Brain pericyte (primary cell): ENCODE measurements at regions not wholly inside any gene's neighbourhood (a gene's known extent, or its start where the extent isn't known, plus 50 kb on each side); places are given as distances from the start of the nearest gene placed in this dataset.

Source experiments
- DNase-seq: peaks from one replicate; pipeline ENCODE4 v3.0.0-alpha.2; 2012; ENCODE audit warnings: low read depth, low spot score

DNA sequence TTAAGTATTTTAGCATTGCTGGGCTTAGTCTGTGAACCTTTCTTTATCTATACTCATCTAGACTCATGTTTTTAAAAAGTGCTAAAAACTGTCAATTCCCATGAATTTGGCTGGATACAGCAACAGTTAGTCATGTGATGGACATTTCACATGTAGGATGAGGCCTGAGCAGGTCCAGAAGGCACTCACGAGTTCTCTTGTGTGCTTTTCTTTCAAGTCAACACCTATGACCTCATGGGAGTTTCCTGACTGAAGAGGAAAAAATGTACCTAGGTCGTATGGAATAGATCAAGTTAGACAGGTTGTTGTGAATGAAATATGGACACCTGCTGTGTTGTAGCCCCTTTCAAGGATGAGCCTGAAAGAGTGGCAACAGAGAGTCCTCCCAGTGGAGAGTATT lies 394.2 kb downstream of the DUSP10 start:
- no peak for DNase-seq

DNA sequence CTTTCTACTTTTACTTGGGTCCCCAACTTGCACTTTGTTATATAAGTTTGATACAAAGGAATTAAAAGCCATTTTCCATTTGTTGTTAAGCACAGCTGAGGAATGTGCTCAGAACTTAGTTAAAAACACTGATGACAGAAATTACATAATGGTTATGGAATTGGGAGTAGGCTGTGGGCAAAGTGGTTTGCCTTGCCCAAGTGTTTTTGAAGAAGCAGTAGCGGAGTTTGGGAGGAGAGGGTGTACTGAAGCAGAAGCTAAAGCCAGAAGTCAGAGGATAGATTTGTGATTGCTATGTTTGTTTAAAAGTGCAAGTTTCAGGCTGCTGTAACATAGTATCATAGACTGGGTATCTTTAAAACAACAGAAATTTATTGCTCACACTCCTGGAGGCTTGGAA lies 391.8 kb downstream of the DUSP10 start:
- DNase-seq: no peak

DNA sequence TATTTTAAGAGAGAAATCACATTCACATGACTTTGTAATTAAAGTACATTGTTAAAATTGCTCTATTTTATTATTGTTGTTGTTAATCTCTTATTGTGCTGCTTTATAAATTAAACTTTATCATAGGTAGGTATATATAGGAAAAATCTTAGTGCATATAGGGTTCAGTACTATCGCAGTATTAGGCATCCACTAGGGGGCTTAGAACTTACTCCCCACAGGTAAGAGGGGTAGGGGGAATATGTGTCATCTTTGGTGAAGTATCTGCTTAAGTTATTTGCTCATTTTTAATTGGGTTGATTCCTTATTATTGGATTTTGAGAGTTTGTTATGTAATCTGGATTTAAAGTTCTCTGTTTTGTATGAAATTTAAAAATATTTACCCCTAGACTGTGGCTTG lies 385.2 kb downstream of the DUSP10 start:
- no peak for DNase-seq

DNA sequence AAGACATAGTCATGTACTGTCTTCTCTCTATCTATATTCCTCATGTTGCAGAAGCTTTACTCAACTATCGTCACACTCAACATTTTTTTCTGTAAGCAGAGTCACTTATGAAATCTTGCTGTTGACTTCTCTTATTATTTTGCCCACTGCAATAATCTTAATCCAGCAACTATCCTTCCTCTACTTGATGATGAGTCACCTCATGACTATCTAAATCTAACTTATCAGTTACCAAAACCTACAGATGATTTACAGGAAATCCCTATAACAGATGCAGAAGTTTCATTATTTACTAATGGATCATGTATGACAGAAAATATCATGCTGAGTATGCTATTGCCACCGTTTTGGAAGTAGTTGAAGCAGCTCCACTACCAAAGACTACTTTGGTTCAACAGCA lies 378.9 kb downstream of the DUSP10 start:
- no peak for DNase-seq

DNA sequence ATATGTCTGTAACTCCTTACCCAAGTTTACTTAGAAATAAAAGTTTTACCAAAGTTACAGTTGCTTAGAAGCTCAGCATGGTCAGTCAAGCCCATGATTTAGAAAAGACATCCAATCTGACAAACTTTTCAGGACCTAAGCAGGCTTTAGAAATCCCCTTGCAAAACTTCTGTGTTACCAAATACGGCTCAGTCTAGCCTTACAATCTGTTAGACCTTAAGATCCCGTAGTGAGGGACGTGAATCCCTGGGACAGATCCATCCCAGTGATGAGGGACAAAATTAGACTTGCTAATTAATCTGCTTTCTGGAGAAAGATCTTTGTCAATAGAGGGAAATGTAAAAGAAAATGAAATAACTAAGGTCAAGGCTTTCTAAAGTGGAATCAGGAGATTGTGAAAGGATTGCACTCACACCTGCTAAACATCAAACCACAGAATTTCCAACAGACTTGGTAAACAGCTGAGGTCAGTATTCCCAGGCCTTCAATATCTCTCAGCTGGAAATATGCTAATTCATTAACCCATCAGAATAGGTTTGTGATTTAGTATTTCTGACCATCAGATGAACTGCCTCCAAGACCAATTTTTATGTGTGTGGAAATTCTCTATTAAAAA lies 375.3 kb downstream of the DUSP10 start:
- no peak for DNase-seq

DNA sequence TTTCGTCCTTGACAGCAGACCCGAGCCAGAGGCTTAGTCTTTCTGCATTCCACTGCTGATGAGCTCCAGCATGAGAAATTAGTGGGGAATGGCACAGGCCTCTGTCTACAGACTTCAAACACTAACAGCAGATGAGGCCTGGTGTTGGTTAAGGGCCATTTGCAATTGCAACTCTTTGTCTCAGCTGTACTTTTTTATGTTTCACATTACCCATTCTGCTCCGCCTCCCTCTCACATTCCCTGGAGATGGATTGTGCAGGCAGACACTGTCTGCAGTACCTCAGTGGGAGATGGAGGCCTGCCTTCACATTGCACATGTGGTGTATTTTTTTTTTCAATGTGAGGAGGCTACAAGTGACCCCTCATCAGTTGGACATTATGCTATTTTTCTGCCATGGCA lies 370.2 kb downstream of the DUSP10 start:
- DNase-seq: no peak

DNA sequence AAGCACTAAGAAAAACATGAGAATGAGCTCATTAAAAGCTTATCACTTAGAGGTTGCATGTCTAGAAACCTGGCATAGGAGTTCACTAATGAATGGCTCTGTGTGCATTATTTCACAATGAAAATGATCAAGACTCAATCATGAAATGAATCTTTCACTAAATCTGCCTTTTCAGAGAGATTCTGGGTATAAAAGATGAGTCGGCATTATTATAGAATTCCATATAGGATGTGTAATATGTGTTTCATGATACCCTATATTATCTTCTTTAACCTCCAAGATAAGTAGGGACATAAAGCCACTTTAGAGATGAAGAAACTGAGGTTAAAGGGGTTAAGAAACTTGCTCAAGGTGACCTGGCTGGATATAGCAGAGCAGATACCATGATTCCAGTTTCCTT lies 368.1 kb downstream of the DUSP10 start:
- DNase-seq: no peak

DNA sequence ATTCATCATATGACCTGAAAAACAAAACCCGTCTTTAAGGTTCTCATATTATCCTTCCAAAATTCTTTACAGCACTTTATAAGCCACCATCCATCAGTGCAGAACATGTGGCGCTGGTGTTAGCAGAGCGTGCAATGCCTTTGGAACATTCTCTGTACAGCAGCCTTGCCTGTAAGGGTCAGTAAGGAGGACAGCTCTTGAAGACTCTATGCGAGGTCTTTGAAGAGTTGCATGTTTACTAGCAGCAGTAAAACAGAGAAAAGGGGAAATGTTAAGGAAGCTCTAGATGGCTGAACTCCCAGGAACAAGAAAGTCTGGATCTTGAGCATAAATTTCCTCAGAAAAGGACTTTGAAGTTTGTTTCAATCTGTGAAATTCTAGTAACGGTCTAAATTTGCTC lies 365.6 kb downstream of the DUSP10 start:
- DNase-seq: no peak

DNA sequence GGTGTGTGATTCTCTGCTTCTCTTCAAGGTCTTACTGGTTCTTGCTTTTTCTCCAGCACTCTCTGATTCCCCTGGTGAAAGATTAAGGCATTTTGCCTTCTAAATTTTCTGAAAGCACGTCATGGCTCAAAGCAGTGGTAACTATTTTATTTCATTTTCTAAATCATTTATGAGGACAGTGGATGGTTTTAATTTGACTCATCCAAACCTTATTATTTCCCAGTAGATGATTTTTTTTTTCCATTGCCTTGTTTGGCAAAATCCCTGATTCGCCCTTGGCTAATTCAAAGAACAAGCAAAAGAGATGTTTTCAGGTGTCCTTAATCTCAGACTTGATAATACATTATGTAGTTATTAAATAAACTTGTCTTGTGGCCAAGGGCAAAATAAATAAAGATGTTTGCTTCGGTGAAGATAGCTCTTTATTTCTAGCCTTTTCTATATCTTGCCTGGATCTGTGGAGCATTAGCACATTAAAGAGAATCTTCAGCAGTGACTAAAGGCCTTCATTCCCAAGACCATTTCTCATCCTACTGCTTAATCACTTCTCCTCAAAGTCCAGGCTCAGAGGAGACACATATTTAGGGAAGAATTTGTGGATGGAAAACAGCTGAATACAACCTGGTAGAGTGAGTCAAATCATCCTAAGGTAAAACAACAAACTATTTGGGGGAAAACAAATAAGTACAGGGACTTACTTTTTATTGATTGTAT lies 359.8 kb downstream of the DUSP10 start:
- DNase-seq: no peak

DNA sequence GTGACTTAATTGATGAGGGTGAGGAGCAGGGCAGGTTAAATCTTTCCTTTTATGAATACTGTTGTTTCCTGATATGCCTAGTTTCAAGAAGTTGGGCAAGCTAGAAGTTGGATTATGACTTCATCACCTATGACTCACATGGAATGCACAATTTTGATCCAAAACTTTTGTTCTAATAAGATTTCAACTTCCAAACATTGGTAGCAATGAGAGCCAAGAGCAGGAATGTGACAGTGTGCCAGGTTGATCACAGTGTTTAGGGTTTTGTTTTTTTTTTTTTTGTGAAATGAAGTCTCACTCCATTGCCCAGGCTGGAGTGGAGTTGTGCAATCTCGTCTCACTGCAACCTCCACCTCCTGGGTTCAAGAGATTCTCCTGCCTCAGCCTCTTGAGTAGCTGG lies 349.4 kb downstream of the DUSP10 start:
- no peak for DNase-seq

DNA sequence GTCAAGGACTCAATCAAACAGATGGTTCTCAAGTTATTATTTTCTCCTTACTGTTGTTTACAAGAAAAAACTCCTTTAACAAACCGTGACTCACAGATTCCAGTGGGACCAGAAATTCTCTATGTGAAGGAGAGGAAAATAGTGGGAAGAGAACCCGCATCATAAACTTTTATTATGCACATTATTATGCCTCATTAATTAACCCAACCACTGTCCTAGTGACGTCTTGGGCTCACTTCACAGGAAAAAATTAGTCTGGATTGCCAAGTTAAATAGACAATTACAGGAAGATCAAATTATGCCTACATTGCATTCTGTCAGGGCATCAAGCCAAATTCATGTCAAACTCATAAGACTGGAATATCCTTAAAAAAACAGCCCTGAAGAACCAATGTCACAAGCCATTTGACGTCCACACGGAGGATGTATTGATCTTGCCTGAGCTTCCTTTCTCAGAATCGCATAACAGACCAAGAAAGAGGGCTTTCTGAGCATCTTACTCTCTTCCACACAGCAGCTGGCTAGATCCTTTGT lies 347.8 kb downstream of the DUSP10 start:
- peak; percentile 7 for DNase-seq

DNA sequence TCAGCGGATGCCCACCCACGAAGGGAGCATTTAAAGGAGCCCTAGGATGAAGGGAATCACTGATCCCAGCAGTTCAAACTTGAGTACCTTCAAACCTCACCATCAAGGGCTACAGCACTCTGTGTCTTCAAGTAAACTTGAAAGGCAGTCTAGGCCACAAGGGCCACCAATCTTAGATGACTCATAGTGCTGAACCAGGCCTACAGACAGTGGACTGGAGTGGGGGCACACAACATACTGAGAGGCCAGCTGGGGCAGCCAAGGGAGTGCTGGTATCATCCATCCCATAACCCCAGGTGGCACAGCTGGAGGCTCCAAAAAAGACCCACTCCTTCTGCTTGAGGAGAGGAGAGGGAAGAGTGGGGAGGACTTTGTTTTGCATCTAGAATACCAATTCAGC lies 345.4 kb downstream of the DUSP10 start:
- no peak for DNase-seq

DNA sequence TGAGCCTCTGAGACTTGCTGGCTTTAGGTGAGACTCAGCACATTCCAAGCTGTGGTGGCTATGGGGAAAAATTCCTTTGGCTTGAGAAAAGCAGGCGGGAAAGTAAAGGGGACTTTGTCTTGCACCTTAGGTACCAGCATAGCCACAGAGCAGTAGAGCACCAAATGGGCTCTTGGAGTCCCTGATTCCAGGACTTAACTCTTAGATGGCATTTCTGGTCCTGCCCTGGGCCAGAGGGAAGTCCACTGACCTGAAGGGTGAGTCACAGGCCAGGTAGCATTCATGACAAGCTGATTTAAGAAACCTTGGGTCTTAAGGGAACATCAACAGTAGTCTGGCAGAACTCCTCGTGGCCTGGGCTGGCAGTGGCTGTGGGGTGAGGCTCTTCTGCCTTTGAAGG lies 344.7 kb downstream of the DUSP10 start:
- DNase-seq: no peak

DNA sequence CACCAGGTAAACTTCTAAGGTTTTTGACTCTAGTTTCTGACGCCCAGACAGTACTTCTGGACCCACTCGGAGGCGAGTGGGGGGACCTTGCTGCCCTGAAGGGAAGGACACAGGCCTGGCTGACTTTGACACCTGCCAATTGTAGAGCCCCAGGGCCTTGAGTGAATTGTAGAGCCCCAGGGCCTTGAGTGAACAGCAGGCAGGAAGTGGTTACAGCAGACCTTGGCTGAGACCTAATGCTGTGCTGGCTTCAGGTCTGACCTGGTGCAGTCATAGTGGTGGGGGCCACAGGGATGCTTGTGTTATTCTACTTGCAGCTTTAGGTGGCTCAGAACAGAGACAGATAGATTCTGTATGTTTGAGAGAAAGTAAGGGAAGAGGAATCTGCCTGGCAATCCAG lies 344.3 kb downstream of the DUSP10 start:
- DNase-seq: no peak

DNA sequence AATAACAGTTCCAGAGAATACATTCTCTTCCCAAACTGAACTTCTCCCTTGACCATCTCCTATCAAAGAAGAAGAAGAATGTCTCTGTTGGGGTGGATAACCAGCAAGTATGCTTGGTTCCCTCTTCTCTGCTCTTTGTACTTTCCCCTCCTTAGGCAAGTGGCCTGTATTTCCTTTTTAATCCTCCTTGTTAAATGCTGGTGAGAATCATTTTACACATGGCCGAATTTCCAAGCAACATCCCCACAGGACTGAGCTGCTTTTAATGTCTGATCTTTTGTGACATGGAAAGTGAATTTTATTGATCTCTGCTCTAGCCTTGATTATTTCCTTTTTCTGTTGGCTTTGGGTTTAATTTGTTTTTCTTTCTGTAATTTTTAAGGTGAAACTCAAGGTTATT lies 336.7 kb downstream of the DUSP10 start:
- no peak for DNase-seq

DNA sequence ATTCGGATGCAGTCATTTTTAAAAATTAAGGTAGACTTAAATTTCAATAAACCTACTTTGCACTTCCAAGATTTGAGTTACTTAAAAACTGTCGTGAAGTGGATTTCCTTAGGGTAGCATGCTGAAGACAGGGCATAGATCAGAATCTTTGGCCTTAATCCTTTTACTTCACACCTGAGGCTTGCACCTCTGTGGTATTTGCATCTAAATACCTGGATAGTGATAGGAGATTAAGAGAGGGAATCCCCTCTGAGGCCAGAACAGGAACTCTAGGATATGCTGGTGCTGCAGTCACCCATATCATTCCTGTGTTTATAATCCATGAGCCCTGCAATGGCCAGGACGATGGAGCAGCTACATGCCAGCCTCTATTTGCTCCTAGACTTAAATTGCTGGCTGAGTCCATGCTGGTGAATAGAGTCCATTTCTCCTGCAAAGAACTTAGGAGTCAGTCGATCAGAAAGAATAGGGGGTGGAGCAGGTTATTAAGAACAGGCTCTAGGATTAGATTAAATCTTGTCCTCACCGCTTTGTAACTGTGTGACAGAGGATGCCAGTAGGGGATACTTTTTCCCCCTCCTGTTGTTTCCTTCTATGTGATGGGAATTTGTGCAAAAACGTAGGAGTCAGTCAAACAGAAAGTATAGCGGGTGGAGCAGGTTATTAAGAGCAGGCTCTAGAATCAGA lies 333.6 kb downstream of the DUSP10 start:
- no peak for DNase-seq

DNA sequence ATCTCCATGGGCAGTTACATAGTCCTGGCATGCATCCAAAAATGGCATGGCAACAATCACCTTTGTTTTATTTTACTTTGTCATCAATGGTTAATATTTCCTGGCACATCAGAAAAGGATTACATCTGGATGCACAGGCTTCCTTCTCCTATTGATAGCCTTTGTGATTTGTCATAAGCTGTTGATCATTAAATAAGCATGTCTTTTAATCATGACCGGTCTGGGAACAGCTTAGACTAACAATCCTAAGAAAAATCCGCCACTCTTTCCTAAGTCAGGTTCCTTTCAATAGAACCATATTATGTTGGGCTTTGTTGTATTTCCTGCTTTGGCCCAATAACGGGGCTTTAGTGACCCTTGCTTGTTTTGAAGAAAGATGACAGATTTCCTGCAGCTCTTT lies 330.6 kb downstream of the DUSP10 start:
- DNase-seq: no peak

DNA sequence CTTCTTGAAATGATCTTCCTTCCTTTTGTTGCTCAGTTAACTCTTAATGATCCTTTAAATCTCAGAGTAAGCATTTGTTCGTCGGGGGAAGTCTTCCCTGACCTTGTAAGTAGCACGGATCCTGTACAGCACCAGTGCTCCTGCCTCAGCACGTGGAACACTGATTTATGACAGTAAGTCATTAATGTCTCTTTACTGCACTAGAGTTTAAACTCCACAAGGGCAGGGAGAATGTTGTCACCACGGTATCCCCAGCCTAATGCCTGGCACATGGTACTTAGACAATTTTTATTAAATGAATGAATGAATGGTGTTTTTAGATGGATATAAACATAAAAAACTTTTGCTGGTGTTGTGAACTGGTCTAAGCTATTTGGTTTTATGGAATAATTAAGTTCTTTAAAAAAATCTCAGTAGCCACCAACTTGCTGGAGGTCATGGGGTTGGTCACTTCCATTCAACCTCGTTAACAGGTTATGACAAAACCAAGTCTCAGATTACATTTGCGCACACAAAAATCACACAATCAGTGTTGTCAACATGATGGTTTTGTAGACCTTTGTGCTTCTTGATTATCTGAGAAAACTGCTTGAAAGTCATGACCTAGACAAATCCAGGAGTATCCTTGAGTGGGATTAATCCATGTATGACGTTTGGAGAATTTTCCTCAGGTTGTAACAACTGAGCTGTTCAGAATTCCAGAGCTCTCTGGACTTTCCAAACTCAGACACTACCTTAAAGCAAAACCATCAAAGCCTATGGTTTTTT lies 326.9 kb downstream of the DUSP10 start:
- DNase-seq: no peak

DNA sequence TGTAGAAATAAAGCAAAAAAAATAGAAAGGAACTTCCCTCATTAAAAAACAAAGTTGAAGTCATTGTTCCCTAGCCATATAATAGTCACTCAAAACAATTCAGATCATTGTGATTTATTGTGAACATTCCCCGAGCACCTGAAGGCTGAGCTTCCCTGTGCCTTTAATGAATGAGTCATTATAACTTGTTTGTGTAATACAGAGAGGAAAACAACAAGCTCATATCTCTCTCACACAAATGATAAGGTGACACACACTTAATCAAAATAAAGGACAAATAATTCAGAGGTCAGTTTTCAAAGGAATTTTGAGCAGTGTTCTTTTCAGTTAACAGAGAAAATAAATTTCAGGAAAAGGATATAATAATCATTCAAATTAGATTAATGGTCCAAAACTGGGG lies 326.2 kb downstream of the DUSP10 start:
- no peak for DNase-seq

DNA sequence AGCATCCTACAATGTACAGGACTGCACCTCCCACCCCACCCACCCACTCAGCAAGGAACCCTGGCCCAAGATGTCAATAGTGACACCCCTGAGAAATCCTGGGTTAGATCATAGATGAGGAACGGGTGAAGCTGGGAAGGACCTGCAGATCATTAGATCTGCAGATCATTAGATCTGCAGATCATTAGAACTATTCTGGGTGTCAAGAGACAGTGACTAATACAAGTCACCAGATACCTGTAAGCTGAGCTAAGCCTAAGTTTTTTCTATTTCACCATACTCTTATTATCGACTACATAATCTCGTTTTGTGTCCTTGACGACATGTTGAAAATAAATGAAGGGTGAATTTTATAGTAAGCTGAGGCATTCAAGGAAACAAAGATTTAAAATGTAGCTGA lies 325.7 kb downstream of the DUSP10 start:
- no peak for DNase-seq

DNA sequence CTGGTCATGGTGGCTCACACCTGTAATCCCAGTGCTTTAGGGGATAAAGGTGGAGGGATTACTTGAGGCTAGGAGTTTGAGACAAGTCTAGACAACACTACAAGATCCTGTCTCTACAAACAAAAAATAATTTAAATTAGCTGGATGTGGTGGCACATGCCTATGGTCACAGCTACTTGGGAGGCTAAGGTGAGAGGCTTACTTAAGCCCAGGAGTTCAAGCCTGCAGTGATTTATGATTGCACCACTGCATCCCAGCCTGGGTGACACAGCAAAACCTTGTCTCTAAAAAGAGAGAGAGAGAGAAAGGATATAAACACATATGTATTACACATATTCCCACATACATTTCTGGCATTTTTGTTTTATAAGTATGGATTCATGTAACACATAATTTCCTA lies 325.2 kb downstream of the DUSP10 start:
- no peak for DNase-seq

DNA sequence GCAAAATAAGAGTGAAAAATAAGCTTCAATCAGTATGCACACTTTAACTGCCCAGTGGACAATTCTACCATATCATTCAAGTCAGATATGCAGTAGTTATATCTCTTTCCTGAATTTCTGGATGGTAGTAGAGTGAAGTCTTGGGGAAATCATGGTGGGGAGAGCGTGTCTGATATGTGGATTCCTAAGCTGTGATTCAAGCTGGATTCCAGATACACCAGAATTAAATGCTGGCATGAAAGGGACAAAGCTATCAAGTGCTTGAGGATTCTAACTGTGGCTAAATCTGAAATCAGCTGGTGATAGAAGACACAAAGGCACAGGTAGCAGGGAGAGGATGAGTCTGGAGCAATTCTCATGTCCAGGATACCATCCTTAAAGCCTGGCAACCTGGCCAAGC lies 323.5 kb downstream of the DUSP10 start:
- no peak for DNase-seq
